ENCODE measurements at regions not wholly inside any gene's neighbourhood (a gene's known extent, or its start where the extent isn't known, plus 50 kb on each side); places are given as distances from the start of the nearest gene placed in this dataset.

DNA sequence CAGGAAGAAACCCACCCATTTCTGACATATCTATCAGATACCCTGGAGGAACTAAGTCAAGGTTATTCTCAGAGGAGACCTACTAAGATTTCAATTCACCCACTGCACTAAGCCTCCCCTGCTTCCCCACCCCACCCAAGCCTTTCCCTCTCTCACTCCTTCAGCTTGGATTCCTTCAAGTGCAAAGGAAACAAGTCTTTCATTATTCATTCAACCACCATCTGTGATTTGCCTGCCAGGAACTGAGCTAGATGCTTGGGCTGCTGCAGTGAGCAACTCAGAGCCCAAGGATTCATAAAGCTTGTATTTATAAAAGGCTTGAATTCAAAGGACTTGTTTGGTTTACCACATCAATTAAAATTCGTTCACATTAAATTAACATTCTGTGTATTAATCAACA is 161.3 kb downstream of the GXYLT1 start:
- TF ChIP-seq, protein P1, sequence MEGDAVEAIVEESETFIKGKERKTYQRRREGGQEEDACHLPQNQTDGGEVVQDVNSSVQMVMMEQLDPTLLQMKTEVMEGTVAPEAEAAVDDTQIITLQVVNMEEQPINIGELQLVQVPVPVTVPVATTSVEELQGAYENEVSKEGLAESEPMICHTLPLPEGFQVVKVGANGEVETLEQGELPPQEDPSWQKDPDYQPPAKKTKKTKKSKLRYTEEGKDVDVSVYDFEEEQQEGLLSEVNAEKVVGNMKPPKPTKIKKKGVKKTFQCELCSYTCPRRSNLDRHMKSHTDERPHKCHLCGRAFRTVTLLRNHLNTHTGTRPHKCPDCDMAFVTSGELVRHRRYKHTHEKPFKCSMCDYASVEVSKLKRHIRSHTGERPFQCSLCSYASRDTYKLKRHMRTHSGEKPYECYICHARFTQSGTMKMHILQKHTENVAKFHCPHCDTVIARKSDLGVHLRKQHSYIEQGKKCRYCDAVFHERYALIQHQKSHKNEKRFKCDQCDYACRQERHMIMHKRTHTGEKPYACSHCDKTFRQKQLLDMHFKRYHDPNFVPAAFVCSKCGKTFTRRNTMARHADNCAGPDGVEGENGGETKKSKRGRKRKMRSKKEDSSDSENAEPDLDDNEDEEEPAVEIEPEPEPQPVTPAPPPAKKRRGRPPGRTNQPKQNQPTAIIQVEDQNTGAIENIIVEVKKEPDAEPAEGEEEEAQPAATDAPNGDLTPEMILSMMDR (conservative IDR thresholded peaks at IDR 0.05; ENCODE audit: low read length), result no peak
- no peak for TF ChIP-seq EZH2phosphoT487 (IDR thresholded peaks at IDR 0.05; ENCODE audit: borderline replicate concordance)

Data from Loucy (cell line).